ENCODE measurements at regions not wholly inside any gene's neighbourhood (a gene's known extent, or its start where the extent isn't known, plus 50 kb on each side); places are given as distances from the start of the nearest gene placed in this dataset.
"Not testable (repeated sequence)": the region's sequence is repeated elsewhere in the genome, so short reads cannot be mapped to it uniquely, and the experiment has no call there.

- DNase-seq: no peak
Observed at GRCh38 chr11:11220786-11221185, 132.3 kb downstream of the CSNK2A3 start.

- no peak for DNase-seq
Observed at GRCh38 chr11:11218629-11218986, 134.4 kb downstream of the CSNK2A3 start.

GRCh38 chr11:11217929-11218628 lies 135.0 kb downstream of the CSNK2A3 start:
- no peak for DNase-seq

- DNase-seq: no peak
Observed at GRCh38 chr11:11217289-11217928, 135.6 kb downstream of the CSNK2A3 start.

- DNase-seq: no peak
Observed at GRCh38 chr11:11215944-11216343, 137.1 kb downstream of the CSNK2A3 start.

DNA sequence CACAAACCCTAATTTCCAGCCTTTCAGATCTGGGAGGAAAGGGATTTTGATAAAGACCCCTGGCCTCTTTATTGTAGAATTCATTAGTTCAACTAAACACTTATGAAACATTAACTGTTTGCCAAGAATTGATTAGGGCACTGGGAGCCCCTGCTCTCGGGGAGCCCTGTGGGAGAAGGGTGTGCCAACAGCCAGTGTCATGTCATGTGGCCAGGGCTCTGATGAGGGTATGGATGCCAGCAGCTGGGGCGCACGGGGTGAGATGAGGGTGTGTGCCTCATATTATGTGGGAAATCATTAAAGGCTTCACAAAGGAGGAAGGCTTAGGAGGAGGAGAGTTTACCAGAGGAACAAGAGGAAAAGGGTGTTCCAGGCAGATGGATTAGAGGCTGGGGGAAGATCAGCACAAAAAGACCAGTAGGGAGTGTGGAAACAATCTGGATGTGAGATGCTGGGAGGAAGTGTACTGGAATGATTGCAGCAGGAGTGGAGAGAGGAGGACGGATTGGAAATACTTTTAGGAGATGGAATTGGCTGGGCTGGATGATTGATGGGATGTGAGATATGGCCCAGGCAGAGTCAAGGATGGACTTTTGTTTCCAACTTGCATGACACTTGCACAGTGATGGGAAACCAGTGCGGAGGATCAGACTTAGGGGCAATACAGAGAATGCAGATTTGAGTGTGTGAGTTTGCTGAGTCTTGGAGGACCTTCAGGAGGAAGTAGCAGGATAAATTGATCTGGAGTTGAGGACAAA lies 137.8 kb downstream of the CSNK2A3 start:
- no peak for DNase-seq

DNA sequence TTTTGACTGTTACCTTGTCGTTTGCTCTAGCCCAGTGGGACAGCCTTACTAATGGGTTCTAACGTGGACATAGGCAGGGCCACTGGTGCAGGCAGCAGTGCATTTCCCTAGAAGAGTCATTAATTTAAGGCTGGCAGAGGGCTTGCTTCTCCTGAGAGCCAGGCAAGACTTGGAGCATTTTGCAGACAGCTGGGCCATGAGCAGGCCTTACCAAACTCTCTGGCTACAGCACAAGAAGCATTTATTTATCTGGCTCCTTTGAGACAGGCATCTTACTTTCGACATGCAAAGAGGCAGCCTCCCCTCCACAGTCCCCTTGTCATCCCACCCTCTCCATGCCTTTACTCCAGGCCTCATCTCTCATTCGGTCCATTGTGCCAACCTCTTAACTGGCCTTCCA lies 139.9 kb downstream of the CSNK2A3 start:
- no peak for DNase-seq

GRCh38 chr11:11211888-11212287 lies 141.2 kb downstream of the CSNK2A3 start:
- no peak for DNase-seq

DNA sequence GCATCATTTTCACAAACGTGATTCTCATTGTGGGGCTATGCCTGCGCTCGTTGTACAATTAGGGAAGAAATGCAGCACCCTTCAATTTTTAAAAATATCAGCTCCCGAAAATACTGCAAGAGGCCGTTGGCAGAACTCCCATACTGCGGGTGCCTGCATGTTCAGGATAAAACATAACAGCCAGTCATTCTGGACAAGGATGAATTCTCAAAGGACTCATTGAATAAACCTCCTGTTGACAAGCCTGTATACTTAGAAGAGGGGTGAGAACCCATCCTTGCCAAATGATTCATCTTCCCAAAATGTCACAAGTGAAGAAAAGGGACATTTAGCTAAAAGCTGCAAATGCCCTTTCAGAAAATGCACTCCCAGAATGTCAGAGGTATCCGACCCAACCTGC lies 141.9 kb downstream of the CSNK2A3 start:
- DNase-seq: no peak

GRCh38 chr11:11210446-11210845 lies 142.6 kb downstream of the CSNK2A3 start:
- no peak for DNase-seq

DNA sequence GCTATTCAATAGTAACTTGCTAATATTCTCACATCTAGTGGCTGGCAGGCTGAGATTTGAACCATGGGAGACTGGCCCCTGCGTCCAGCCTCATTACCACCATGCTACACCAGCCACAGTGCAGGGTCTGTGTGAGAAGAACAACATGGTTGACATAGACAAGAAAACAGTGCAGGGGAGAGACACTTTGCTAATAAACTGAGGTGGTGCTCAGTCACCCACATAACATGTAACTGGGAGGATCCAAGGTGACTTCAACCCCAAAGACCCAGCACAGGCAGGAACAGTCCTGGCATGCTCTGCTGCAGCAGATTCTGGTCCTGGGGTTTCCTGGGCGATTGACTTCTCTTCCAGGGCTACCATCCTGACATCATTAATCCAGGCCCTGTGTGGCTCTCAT lies 143.1 kb downstream of the CSNK2A3 start:
- DNase-seq: no peak

DNA sequence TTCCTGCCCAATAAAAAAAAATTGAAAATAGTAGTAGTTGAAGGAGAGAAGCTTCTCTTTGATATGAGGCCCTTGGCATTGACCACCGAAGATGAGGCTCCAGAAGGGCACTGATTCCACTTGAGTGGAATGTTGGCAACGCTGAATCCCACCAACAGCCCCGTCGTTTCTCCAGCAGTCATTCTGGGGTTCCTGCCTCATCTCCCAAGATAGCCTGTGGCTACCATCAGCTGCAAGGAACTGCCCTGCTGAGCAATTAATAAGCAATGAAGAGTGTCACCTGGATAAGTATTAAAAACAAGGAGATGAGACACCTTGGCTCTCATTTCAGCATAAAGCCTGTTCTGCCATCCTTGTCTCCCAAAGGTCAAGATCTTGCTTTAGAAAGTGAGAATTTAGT lies 144.1 kb downstream of the CSNK2A3 start:
- no peak for DNase-seq

DNA sequence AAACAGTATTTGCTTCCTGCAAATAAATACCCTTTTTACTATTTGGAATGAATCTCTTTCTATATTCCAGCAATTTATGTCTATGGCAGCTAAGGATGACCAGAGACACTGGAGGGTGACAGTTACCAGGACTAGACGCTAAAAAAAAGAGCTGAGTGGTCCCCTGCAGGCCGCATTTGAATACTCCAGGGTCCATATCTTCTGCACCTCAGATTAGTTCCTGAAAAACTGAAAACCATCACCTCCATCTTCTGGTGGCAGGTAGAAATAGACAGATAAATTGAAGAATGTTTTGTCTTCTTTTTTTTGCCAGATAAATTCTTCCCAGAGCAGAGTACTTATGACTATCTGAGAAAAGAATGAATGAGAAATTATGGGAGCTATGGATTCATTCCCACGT lies 145.6 kb downstream of the CSNK2A3 start:
- DNase-seq: no peak

- no peak for DNase-seq
Observed at GRCh38 chr11:11206484-11206883, 146.6 kb downstream of the CSNK2A3 start.

DNA sequence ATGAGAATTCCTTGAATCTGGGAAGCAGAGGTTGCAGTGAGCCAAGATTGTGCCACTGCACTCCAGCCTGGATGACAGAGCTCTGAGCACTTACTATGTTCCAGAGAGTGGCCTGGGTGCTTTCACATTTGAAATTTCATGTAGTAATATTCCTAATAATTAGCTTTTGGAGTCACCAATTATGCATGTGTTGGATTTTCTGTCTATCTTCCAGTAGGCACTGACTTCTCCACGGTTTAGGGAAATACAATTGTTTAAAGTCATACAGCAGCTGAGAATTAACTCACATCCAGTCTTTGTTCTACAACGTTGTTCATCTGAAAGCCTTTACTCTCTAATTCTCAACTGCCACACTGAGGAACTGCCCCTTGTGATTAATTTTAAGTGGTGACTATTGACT lies 150.2 kb downstream of the CSNK2A3 start:
- no peak for DNase-seq

DNA sequence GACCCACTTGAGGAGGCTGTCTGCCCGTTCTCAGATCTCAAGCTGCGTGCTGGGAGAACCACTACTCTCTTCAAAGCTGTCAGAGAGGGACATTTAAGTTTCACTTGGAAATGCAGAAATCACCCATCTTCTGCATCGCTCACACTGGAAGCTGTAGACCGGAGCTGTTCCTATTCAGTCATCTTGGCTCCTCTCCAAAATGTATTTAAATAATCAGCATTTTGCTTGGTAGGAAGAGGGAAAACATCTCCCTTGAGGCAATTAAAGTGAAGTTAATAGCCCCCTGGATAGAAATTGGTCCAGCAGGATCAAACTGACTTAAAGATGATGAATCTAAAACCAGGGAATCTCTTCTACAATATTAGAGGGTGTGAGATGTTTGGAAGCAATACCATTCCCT lies 151.7 kb downstream of the CSNK2A3 start:
- not testable (repeated sequence) for DNase-seq

DNA sequence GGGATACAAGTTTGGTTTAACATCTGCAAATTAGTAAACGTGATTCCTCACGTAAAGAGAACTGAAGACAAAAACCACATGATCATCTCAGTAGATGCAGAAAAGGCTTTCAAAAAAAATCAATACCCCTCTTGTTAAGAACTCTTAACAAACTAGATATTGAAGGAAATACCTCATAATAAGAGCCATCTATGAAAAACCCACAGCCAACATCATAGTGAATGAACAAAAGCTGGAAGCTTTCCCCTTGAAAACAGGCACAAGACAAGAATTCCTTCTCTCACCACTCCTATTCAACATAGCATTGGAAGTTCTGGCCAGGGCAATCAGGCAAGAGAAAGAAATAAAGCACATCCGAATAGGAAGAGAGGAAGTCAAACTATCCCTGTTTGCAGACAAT lies 160.5 kb downstream of the CSNK2A3 start:
- no peak for DNase-seq

GRCh38 chr11:11189506-11189905 lies 163.5 kb downstream of the CSNK2A3 start:
- no peak for DNase-seq

DNA sequence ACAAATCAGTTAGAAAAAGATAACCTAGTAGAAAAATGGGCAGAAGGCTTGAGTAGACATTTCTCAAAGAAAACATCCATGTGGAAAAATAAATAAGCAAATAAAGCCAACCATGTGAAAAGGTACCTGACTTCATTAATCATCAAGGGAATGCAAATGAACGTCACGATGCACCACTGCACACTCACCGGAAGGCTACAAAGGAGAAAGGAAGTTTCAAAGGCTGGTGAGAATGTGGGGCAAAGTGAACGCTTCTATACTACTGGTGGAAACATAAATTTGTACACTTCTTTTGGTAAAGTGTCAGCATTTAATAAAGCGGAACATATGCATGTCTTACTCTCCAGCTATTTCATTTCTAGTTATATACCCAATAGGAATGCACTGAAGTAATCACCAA lies 166.8 kb downstream of the CSNK2A3 start:
- DNase-seq: no peak

DNA sequence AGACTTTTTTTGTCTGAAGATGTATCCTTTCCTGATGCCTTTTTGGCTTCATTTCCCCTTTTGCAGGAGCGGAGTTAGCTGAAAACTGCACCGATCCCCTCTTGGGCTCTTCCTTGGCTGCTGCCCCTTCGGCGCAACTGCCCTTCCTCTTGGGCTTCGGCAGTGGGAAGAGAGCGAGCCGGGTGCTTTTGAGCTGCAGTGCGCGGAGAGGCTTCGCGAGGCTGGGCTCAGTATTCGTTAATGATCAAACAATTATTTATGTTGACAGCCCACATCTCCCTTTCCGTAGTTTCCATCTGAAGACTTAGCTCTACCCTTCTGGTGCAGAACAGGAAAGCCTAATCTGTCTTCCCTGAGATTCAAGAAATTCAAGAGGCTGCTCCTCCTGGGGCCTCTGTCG lies 170.8 kb downstream of the CSNK2A3 start:
- no peak for DNase-seq

DNA sequence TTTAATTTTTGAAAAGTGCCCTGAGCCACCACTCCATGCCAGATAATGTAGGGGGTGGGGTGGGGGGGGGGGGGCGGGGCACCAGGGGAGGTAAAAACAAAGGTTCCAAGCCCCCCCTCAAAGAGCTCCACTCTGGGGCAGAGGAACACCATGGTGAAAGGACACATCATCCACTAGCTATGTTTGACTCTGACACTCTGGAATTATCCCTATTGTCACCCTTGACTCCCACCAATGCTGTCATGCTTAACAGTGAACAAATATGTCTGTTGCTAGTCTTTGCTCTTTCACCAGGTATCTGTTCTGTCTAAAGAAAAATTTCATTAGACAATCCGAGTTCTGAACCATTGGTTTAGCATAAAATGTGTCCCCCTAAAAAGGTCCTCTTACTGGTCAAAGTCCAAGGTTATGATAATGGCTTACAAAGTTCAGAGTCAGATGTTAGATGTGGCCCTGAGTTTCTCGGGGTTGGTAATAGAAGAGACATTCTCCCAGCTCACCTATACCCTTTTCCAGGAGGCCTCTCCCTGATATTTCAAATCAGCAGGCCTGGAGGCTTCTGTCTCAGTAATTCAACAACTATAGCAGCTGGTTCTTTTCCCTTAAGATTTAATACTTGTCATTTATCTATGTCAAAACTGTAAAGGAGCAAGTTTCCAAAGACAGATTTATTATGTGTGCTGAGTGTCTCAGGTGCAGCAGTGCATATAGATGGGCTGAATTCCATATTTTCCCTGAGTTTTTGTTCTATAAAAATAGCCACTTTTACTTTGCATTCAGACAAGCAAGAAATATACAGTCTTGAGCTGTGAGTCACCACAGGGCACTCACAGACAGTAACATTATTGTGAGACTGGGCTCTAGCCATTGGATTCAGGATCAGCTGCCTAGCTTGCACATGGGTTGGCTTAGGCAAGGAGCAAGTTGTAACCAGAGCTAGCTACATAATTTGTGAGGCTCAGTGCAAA lies 174.1 kb downstream of the CSNK2A3 start:
- DNase-seq: no peak

GRCh38 chr11:11177156-11177808 lies 175.8 kb downstream of the CSNK2A3 start:
- no peak for DNase-seq

Measured in stimulated activated naive CD4-positive, alpha-beta T cell treated with Interleukin-2 at 50 U/mL for 16 hours (primary cell).